IMR-90 (cell line): ENCODE measurements at regions not wholly inside any gene's neighbourhood (a gene's known extent, or its start where the extent isn't known, plus 50 kb on each side); places are given as distances from the start of the nearest gene placed in this dataset.

ENCODE experiments used
- CEBPB ChIP-seq: IDR thresholded peaks from 2 replicates; pipeline ENCODE4 v1.6.1; 2012; ENCODE audit warnings: low read depth, low read length, improper control_type of control experiment
- CHD1 ChIP-seq: IDR thresholded peaks from 2 replicates; pipeline ENCODE4 v1.6.1; 2012; ENCODE audit warnings: low read depth, low read length, improper control_type of control experiment
- MAZ ChIP-seq: IDR thresholded peaks from 2 replicates; pipeline ENCODE4 v1.6.1; 2012; ENCODE audit warnings: low read depth, mild to moderate bottlenecking, low read length, improper control_type of control experiment, moderate library complexity, borderline replicate concordance
- MXI1 ChIP-seq: IDR thresholded peaks from 2 replicates; pipeline ENCODE4 v1.6.1; 2012; ENCODE audit warnings: low read depth, mild to moderate bottlenecking, low read length, moderate library complexity, borderline replicate concordance
- NFE2L2 ChIP-seq: fragments of 150-350 bp; IDR thresholded peaks from 2 replicates; pipeline ENCODE4 v1.6.1; 2016; ENCODE audit warnings: low read depth, mild to moderate bottlenecking, low read length
- POLR2A ChIP-seq: IDR thresholded peaks from 2 replicates; pipeline ENCODE4 v1.6.1; 2012; ENCODE audit warnings: mild to moderate bottlenecking, low read depth, low read length
- RAD21 ChIP-seq: IDR thresholded peaks from 2 replicates; pipeline ENCODE4 v1.6.1; 2012; ENCODE audit warnings: low read length, improper control_type of control experiment
- RCOR1 ChIP-seq: IDR thresholded peaks from 2 replicates; pipeline ENCODE4 v1.6.1; 2012; ENCODE audit warnings: mild to moderate bottlenecking, low read length, improper control_type of control experiment; ENCODE audit not compliant: insufficient replicate concordance
- SMC3 ChIP-seq: fragments of 150-350 bp; IDR thresholded peaks from 2 replicates; pipeline ENCODE4 v1.6.1; 2016; ENCODE audit warnings: low read depth, mild to moderate bottlenecking, antibody characterized with exemption, low read length, moderate library complexity
- TF ChIP-seq, protein P1 (sequence below): conservative IDR thresholded peaks from 2 replicates; pipeline ENCODE4 v1.5.1; 2012; ENCODE audit warnings: mild to moderate bottlenecking, low read depth, low read length, improper control_type of control experiment

DNA sequence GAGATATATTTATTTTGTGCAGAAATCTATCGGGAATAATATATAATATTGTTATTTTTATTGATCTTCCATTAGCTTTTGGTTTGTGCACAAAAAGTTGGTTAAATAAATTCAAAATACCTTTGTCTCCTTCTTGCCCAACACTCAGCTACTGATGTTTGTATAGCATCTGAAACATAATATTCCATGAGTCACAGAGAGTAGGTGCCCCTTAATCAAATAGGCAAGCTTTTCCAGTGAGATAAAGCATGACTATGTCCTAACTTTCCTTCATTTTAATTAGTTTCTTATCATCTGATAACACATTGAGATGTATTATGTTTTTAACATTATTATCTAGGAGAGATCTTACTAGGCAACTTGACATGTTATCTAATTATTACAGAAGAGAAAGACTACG is 432.2 kb downstream of the KIF20B start:
- TF ChIP-seq, protein P1, sequence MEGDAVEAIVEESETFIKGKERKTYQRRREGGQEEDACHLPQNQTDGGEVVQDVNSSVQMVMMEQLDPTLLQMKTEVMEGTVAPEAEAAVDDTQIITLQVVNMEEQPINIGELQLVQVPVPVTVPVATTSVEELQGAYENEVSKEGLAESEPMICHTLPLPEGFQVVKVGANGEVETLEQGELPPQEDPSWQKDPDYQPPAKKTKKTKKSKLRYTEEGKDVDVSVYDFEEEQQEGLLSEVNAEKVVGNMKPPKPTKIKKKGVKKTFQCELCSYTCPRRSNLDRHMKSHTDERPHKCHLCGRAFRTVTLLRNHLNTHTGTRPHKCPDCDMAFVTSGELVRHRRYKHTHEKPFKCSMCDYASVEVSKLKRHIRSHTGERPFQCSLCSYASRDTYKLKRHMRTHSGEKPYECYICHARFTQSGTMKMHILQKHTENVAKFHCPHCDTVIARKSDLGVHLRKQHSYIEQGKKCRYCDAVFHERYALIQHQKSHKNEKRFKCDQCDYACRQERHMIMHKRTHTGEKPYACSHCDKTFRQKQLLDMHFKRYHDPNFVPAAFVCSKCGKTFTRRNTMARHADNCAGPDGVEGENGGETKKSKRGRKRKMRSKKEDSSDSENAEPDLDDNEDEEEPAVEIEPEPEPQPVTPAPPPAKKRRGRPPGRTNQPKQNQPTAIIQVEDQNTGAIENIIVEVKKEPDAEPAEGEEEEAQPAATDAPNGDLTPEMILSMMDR: no peak
- no peak for TF ChIP-seq POLR2A
- TF ChIP-seq SMC3: no peak
- no peak for TF ChIP-seq MAZ
- no peak for TF ChIP-seq RAD21
- TF ChIP-seq MXI1: no peak
- no peak for TF ChIP-seq RCOR1
- TF ChIP-seq NFE2L2: no peak
- no peak for TF ChIP-seq CEBPB
- TF ChIP-seq CHD1: no peak
